HCT116 (cell line): ENCODE measurements at regions not wholly inside any gene's neighbourhood (a gene's known extent, or its start where the extent isn't known, plus 50 kb on each side); places are given as distances from the start of the nearest gene placed in this dataset.

Source experiments
- ATAC-seq: fragments of 200-7000 bp; cut with Tn5 transposase; 2 replicates; pipeline ENCODE4 v1.9.1; 2020; ENCODE audit warnings: mild to moderate bottlenecking, moderate library complexity
- BruUV-seq: library from RNA; stranded (reverse); fragments of 400-500 nt; replicated peaks from 2 replicates; lab custom pipeline; 2021; lab: Mats Ljungman, UMichigan
- CTCF ChIA-PET: fragments of 300-600 bp; sonication (Branson Sonifier 250); formaldehyde crosslinking; loops from one replicate; lab custom pipeline; 2021; ENCODE audit warnings: antibody characterized with exemption; lab: Charles Lee
- POLR2A ChIA-PET: fragments of 300-600, 350-600 bp; sonication (Branson Sonifier 250); formaldehyde crosslinking; loops from one replicate; lab custom pipeline; 2021; ENCODE audit warnings: antibody characterized with exemption; lab: Charles Lee
- RAD21 ChIA-PET, 2 experiments: fragments of 300-600 bp; sonication (Branson Sonifier 250); formaldehyde crosslinking; loops; one replicate each; lab custom pipeline; 2023; ENCODE audit warnings: low total read pairs in 2 of 2; ENCODE audit not compliant: uncharacterized antibody in 2 of 2, unreplicated experiment in 2 of 2, low non-redundant PET in 1 of 2; lab: Charles Lee
- DNase-seq: peaks from one replicate; pipeline ENCODE4 v3.0.0-alpha.2; 2010; ENCODE audit warnings: low read depth, low spot score
- H2AFZ ChIP-seq: fragments of 200-600 bp; shearing (Covaris generic), sonication (generic); 2 replicates; pipeline ENCODE4 v1.6.1; 2017; ENCODE audit warnings: low read depth, mixed run types, mixed read lengths, antibody characterized with exemption, low read length; ENCODE audit not compliant: poor library complexity, severe bottlenecking
- H3K27ac ChIP-seq: 2 replicates; pipeline ENCODE4 v1.5.1; 2012; ENCODE audit warnings: low read depth, low read length
- H3K27me3 ChIP-seq: fragments of 200-600 bp; sonication (generic); 2 replicates; pipeline ENCODE4 v1.6.1; 2016; ENCODE audit warnings: mixed run types, low read length, mixed read lengths; ENCODE audit not compliant: insufficient read depth
- H3K36me3 ChIP-seq, 2 experiments: fragments of 200-500 bp in 1 of 2; fragments of 200-600 bp in 1 of 2; sonication (Bioruptor generic) in 1 of 2; sonication (generic) in 1 of 2; 2 replicates each; pipeline versions ENCODE4 v1.5.1 to v1.6.1; 2014 to 2016; ENCODE audit warnings: low read length in 2 of 2, inconsistent platforms in 1 of 2, mixed read lengths in 1 of 2, mixed run types in 1 of 2; ENCODE audit not compliant: insufficient read depth in 2 of 2, control insufficient read depth in 1 of 2
- H3K4me1 ChIP-seq, 2 experiments: fragments of 200-600 bp in 1 of 2; sonication (generic) in 1 of 2; 2 replicates each; pipeline versions ENCODE4 v1.5.1 to v1.6.1; 2012 to 2017; ENCODE audit warnings: low read length in 2 of 2, inconsistent platforms in 1 of 2, mild to moderate bottlenecking in 1 of 2, mixed read lengths in 1 of 2, mixed run types in 1 of 2, moderate library complexity in 1 of 2; ENCODE audit not compliant: insufficient read depth in 2 of 2, control insufficient read depth in 1 of 2
- H3K4me2 ChIP-seq: fragments of 200-600 bp; sonication (generic); 2 replicates; pipeline ENCODE4 v1.6.1; 2017; ENCODE audit warnings: mixed run types, low read length, mixed read lengths
- H3K4me3 ChIP-seq, 2 experiments: fragments of 200-600 bp in 1 of 2; sonication (generic) in 1 of 2; replicated peaks in 1 of 2; 2 replicates each; pipeline ENCODE4 v1.5.1; 2011 to 2016; ENCODE audit warnings: low read length in 2 of 2, control low read depth in 1 of 2, low read depth in 1 of 2, mild to moderate bottlenecking in 1 of 2, mixed read lengths in 1 of 2, mixed run types in 1 of 2
- H3K79me2 ChIP-seq: fragments of 200-600 bp; sonication (generic); 2 replicates; pipeline ENCODE4 v1.6.1; 2017; ENCODE audit warnings: mild to moderate bottlenecking, mixed run types, low read length, moderate library complexity, mixed read lengths; ENCODE audit not compliant: insufficient read depth
- H3K9ac ChIP-seq: fragments of 200-600 bp; sonication (generic); 2 replicates; pipeline ENCODE4 v1.6.1; 2016; ENCODE audit warnings: low read length, mixed read lengths
- H3K9me2 ChIP-seq: fragments of 200-600 bp; sonication (generic), shearing (Covaris generic); 2 replicates; pipeline ENCODE4 v1.6.1; 2017; ENCODE audit warnings: mixed run types, mild to moderate bottlenecking, moderate library complexity; ENCODE audit not compliant: insufficient read depth
- H3K9me3 ChIP-seq, 2 experiments: fragments of 200-500 bp in 1 of 2; fragments of 200-600 bp in 1 of 2; sonication (Bioruptor generic) in 1 of 2; sonication (generic) in 1 of 2; 2 replicates each; pipeline ENCODE4 v1.6.1; 2014 to 2017; ENCODE audit warnings: low read length in 2 of 2, mixed read lengths in 2 of 2, inconsistent platforms in 1 of 2, low read depth in 1 of 2, mild to moderate bottlenecking in 1 of 2, mixed run types in 1 of 2, moderate library complexity in 1 of 2; ENCODE audit not compliant: control insufficient read depth in 1 of 2, insufficient read depth in 1 of 2
- H4K20me1 ChIP-seq: fragments of 200-600 bp; sonication (generic), shearing (Covaris generic); 2 replicates; pipeline ENCODE4 v1.6.1; 2017; ENCODE audit warnings: mixed run types, mild to moderate bottlenecking, moderate library complexity; ENCODE audit not compliant: insufficient read depth
- CBX3 ChIP-seq: IDR thresholded peaks from 2 replicates; pipeline ENCODE4 v1.6.1; 2012; ENCODE audit warnings: low read depth
- CEBPB ChIP-seq: IDR thresholded peaks from 2 replicates; pipeline ENCODE4 v1.6.1; 2012; ENCODE audit warnings: low read depth
- EGR1 ChIP-seq: IDR thresholded peaks from 2 replicates; pipeline ENCODE4 v1.6.1; 2012; ENCODE audit warnings: low read depth
- ELF1 ChIP-seq: IDR thresholded peaks from 2 replicates; pipeline ENCODE4 v1.6.1; 2012; ENCODE audit warnings: low read depth, borderline replicate concordance
- EZH2 ChIP-seq: fragments of 200-600 bp; sonication (generic); IDR thresholded peaks from 2 replicates; pipeline ENCODE4 v1.6.1; 2017; ENCODE audit warnings: antibody characterized with exemption, mixed run types
- EZH2phosphoT487 ChIP-seq: fragments of 200-600 bp; IDR thresholded peaks from 2 replicates; pipeline ENCODE4 v1.6.1; 2018; ENCODE audit warnings: antibody characterized with exemption, borderline replicate concordance
- JUND ChIP-seq: IDR thresholded peaks from 2 replicates; pipeline ENCODE4 v1.6.1; 2012
- POLR2A ChIP-seq: IDR thresholded peaks from 2 replicates; pipeline ENCODE4 v1.7.0; 2011; ENCODE audit warnings: borderline replicate concordance; ENCODE audit not compliant: insufficient read depth, insufficient read length; ENCODE audit errors: extremely low read depth
- SIN3A ChIP-seq: IDR thresholded peaks from 2 replicates; pipeline ENCODE4 v1.6.1; 2012; ENCODE audit warnings: low read depth
- SP1 ChIP-seq: IDR thresholded peaks from 2 replicates; pipeline ENCODE4 v1.6.1; 2012; ENCODE audit warnings: low read depth
- TCF7L2 ChIP-seq: IDR thresholded peaks from 2 replicates; pipeline ENCODE4 v1.7.0; 2011; ENCODE audit warnings: borderline replicate concordance, inconsistent platforms; ENCODE audit not compliant: insufficient read depth, insufficient read length; ENCODE audit errors: extremely low read depth
- YY1 ChIP-seq: IDR thresholded peaks from 2 replicates; pipeline ENCODE4 v1.6.1; 2011; ENCODE audit warnings: low read length, low read depth, moderate library complexity, mild to moderate bottlenecking; ENCODE audit not compliant: insufficient replicate concordance; ENCODE audit errors: extremely low read depth
- ZNF274 ChIP-seq: fragments of 200-500 bp; sonication (Bioruptor generic); IDR thresholded peaks from 2 replicates; pipeline ENCODE4 v1.6.1; 2014; ENCODE audit warnings: mild to moderate bottlenecking, low read depth, low read length, inconsistent platforms
- intact Hi-C: fragments of 100-400 bp; cut with micrococcal nuclease; formaldehyde crosslinking; loops from 2 replicates; pipeline ENCODE4 v1.10.0; 2022
- TF ChIP-seq, protein P1 (sequence below): IDR thresholded peaks from 2 replicates; pipeline ENCODE4 v1.6.1; 2012; ENCODE audit warnings: low read depth
- TF ChIP-seq, protein P2 (sequence below), 3 experiments: fragments of 200-600 bp in 1 of 3; sonication (generic) in 1 of 3; IDR thresholded peaks in 2 of 3; conservative IDR thresholded peaks in 1 of 3; 2 replicates each; pipeline ENCODE4 v1.5.1; 2012 to 2017; ENCODE audit warnings: low read depth in 2 of 3, low read length in 2 of 3, antibody characterized with exemption in 1 of 3, borderline replicate concordance in 1 of 3, control low read depth in 1 of 3, mild to moderate bottlenecking in 1 of 3, mixed read lengths in 1 of 3, mixed run types in 1 of 3, moderate library complexity in 1 of 3; ENCODE audit not compliant: insufficient read depth in 1 of 3
- TF ChIP-seq, protein P3 (sequence below): IDR thresholded peaks from 2 replicates; pipeline ENCODE4 v1.6.1; 2012

DNA sequence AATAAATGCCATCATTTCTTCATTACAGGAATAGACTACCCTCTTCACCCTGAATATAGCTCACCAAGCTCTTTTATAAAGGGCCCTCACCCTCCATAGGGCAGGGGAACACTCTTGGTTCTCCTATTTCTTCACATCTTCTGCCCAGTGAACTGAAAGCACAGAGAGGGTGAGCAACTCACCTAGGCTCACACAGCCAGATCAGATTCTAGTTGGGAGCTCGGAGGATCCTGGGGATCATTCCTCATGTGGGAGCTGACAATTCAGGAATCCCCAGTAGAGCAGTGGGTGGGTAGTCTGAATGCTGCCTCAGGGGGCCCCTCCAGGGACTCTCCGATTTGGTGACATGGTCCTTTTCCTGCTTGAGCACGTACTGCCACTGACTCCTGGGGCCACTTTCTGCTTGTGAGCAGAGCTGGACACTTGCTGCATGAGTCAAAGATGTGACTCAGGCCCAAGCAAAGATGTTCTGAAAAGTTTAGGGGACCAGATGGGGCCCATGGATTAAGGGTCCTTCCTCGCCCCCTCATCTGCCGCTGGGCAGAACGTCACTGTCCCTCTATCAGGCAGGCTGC is 63.7 kb upstream of the WNT4 start:
- H3K79me2 ChIP-seq, result no peaks in the 10 kb centered on the region
- no peaks in the 10 kb centered on the region for H3K4me1 ChIP-seq
- peaks cover 10% of the 10 kb centered on the region for H3K27me3 ChIP-seq
- RAD21 ChIA-PET, result no interaction called here
- H4K20me1 ChIP-seq, result no peaks in the 10 kb centered on the region
- H2AFZ ChIP-seq, result no peak overlapping the region
- ATAC-seq (no peak), DNase-seq (no peak)
- TF ChIP-seq, protein P1, sequence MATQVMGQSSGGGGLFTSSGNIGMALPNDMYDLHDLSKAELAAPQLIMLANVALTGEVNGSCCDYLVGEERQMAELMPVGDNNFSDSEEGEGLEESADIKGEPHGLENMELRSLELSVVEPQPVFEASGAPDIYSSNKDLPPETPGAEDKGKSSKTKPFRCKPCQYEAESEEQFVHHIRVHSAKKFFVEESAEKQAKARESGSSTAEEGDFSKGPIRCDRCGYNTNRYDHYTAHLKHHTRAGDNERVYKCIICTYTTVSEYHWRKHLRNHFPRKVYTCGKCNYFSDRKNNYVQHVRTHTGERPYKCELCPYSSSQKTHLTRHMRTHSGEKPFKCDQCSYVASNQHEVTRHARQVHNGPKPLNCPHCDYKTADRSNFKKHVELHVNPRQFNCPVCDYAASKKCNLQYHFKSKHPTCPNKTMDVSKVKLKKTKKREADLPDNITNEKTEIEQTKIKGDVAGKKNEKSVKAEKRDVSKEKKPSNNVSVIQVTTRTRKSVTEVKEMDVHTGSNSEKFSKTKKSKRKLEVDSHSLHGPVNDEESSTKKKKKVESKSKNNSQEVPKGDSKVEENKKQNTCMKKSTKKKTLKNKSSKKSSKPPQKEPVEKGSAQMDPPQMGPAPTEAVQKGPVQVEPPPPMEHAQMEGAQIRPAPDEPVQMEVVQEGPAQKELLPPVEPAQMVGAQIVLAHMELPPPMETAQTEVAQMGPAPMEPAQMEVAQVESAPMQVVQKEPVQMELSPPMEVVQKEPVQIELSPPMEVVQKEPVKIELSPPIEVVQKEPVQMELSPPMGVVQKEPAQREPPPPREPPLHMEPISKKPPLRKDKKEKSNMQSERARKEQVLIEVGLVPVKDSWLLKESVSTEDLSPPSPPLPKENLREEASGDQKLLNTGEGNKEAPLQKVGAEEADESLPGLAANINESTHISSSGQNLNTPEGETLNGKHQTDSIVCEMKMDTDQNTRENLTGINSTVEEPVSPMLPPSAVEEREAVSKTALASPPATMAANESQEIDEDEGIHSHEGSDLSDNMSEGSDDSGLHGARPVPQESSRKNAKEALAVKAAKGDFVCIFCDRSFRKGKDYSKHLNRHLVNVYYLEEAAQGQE, result no peak
- TF ChIP-seq CEBPB, result no peak
- TF ChIP-seq YY1, result no peak
- TF ChIP-seq CBX3, result no peak
- TF ChIP-seq, protein P2, sequence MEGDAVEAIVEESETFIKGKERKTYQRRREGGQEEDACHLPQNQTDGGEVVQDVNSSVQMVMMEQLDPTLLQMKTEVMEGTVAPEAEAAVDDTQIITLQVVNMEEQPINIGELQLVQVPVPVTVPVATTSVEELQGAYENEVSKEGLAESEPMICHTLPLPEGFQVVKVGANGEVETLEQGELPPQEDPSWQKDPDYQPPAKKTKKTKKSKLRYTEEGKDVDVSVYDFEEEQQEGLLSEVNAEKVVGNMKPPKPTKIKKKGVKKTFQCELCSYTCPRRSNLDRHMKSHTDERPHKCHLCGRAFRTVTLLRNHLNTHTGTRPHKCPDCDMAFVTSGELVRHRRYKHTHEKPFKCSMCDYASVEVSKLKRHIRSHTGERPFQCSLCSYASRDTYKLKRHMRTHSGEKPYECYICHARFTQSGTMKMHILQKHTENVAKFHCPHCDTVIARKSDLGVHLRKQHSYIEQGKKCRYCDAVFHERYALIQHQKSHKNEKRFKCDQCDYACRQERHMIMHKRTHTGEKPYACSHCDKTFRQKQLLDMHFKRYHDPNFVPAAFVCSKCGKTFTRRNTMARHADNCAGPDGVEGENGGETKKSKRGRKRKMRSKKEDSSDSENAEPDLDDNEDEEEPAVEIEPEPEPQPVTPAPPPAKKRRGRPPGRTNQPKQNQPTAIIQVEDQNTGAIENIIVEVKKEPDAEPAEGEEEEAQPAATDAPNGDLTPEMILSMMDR (IDR thresholded peaks at IDR 0.05 in 2 of 3, conservative IDR thresholded peaks at IDR 0.05 in 1 of 3; ENCODE audit: borderline replicate concordance in 1 of 3, insufficient read depth in 1 of 3, low read depth in 2 of 3, low read length in 2 of 3), result no peak
- TF ChIP-seq TCF7L2, result no peak
- no peak for TF ChIP-seq JUND
- TF ChIP-seq ELF1, result no peak
- TF ChIP-seq EZH2, result no peak
- no peak for TF ChIP-seq SIN3A
- TF ChIP-seq ZNF274, result no peak
- no peak for TF ChIP-seq EGR1
- TF ChIP-seq SP1, result no peak
- TF ChIP-seq EZH2phosphoT487, result no peak
- no peak for TF ChIP-seq POLR2A
- TF ChIP-seq, protein P3, sequence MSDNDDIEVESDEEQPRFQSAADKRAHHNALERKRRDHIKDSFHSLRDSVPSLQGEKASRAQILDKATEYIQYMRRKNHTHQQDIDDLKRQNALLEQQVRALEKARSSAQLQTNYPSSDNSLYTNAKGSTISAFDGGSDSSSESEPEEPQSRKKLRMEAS, result no peak
- POLR2A ChIA-PET, result no interaction called here
- no peak overlapping the region for H3K4me2 ChIP-seq
- no peak overlapping the region for H3K27ac ChIP-seq
- no TSS peak for BruUV-seq
- no peaks in the 10 kb centered on the region for H3K36me3 ChIP-seq
- H3K9ac ChIP-seq, result no peak overlapping the region
- CTCF ChIA-PET, result interaction anchor here (0.5 kb wide), 1 partner anchor 9 kb away, joined by 3 read pairs; no protein-coding TSS in a partner anchor
- H3K4me3 ChIP-seq, result no peak overlapping the region
- intact Hi-C loops, result no loop called here
- H3K9me3 ChIP-seq, result no peaks in the 10 kb centered on the region
- no peaks in the 10 kb centered on the region for H3K9me2 ChIP-seq
